ENCODE measurements at regions not wholly inside any gene's neighbourhood (a gene's known extent, or its start where the extent isn't known, plus 50 kb on each side); places are given as distances from the start of the nearest gene placed in this dataset.
"Not testable (repeated sequence)": the region's sequence is repeated elsewhere in the genome, so short reads cannot be mapped to it uniquely, and the experiment has no call there.

DNA sequence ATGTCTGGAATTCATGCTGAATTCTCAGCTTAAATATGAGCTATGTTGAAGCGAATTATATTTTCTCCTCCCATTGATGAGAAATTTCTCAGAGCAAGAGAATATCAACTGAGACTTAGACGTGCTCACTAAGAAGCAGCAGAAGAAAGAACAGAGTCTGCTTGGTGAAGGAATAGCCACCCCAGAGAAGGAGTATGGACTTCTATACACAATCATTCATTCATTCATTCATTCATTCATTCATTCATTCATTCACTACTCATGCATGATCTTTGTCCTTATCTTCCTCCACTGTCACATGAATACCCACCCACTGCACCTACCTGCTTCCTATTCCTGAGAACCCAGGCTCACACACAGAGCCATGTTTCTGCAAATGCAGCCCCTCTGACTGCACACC lies 206.6 kb downstream of the DEPDC1B start:
- Histone ChIP-seq H3K4me3 (ENCODE audit: insufficient read depth, low read depth, low read length) (no peak overlapping the region), H3K79me2 (ENCODE audit: insufficient read depth, low read length) (no peaks in the 10 kb centered on the region), H2AFZ (ENCODE audit: low read depth, low read length) (no peak overlapping the region), H3K9me3 (ENCODE audit: insufficient read depth, low read depth, low read length) (no peaks in the 10 kb centered on the region), H4K20me1 (ENCODE audit: insufficient read depth, low read length) (no peaks in the 10 kb centered on the region), H3K27me3 (ENCODE audit: insufficient read depth, low read length) (no peaks in the 10 kb centered on the region), H3K27ac (ENCODE audit: low read depth, low read length) (no peak overlapping the region), H3K36me3 (ENCODE audit: insufficient read depth, low read length) (no peaks in the 10 kb centered on the region), H3K4me1 (ENCODE audit: insufficient read depth, low read length) (peaks cover 7% of the 10 kb centered on the region), H3K4me2 (ENCODE audit: low read length) (no peak overlapping the region), H3K9ac (ENCODE audit: low read length) (no peak overlapping the region)
- no peaks in the 10 kb centered on the region for H3K9me3 Mint-ChIP-seq (ENCODE audit: unreplicated experiment)
- TF ChIP-seq, protein P1, sequence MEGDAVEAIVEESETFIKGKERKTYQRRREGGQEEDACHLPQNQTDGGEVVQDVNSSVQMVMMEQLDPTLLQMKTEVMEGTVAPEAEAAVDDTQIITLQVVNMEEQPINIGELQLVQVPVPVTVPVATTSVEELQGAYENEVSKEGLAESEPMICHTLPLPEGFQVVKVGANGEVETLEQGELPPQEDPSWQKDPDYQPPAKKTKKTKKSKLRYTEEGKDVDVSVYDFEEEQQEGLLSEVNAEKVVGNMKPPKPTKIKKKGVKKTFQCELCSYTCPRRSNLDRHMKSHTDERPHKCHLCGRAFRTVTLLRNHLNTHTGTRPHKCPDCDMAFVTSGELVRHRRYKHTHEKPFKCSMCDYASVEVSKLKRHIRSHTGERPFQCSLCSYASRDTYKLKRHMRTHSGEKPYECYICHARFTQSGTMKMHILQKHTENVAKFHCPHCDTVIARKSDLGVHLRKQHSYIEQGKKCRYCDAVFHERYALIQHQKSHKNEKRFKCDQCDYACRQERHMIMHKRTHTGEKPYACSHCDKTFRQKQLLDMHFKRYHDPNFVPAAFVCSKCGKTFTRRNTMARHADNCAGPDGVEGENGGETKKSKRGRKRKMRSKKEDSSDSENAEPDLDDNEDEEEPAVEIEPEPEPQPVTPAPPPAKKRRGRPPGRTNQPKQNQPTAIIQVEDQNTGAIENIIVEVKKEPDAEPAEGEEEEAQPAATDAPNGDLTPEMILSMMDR (IDR thresholded peaks at IDR 0.05; ENCODE audit: insufficient read depth, low read depth, low read length) = no peak
- no peaks in the 10 kb centered on the region for H3K36me3 Mint-ChIP-seq (ENCODE audit: low read depth, unreplicated experiment)
- peaks cover 38% of the 10 kb centered on the region for H3K4me1 Mint-ChIP-seq (ENCODE audit: low read depth, unreplicated experiment)
- no peaks in the 10 kb centered on the region for H3K27me3 Mint-ChIP-seq (ENCODE audit: low read depth, unreplicated experiment)
- no peak for FAIRE-seq
- DNase-seq (ENCODE audit: low read depth) = no peak
- no peak overlapping the region for H3K4me3 Mint-ChIP-seq (ENCODE audit: unreplicated experiment)
- no peak overlapping the region for H3K27ac Mint-ChIP-seq (ENCODE audit: unreplicated experiment)

DNA sequence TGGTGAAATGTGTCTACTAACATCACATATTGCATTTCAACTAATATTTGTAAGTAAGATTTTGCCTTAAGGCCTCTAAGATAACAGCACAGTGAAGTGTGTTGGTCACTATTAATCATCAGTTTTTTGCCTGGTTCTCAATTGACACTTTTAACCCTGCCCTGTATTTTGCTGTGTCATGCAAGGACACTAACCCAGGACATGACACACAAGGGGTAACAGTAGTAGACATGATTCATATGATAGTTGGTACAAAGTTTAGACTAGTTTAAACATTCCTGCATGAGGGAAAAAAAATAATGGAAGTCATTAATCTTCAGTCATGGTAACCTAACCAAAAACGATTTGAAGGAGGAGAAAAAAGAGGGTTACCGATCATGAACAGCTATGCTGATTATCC lies 207.0 kb downstream of the DEPDC1B start:
- Mint-ChIP-seq H3K36me3 (ENCODE audit: low read depth, unreplicated experiment) (no peaks in the 10 kb centered on the region), H3K4me1 (ENCODE audit: low read depth, unreplicated experiment) (peaks cover 37% of the 10 kb centered on the region), H3K27me3 (ENCODE audit: low read depth, unreplicated experiment) (no peaks in the 10 kb centered on the region), H3K27ac (ENCODE audit: unreplicated experiment) (no peak overlapping the region), H3K4me3 (ENCODE audit: unreplicated experiment) (no peak overlapping the region), H3K9me3 (ENCODE audit: unreplicated experiment) (no peaks in the 10 kb centered on the region)
- TF ChIP-seq, protein P1 (IDR thresholded peaks at IDR 0.05; ENCODE audit: insufficient read depth, low read depth, low read length) = no peak
- no peak for TF ChIP-seq EZH2 (IDR thresholded peaks at IDR 0.05; ENCODE audit: insufficient read depth, low read length)
- H3K9me3 ChIP-seq (ENCODE audit: insufficient read depth, low read depth, low read length) = no peaks in the 10 kb centered on the region
- H3K79me2 ChIP-seq (ENCODE audit: insufficient read depth, low read length) = no peaks in the 10 kb centered on the region
- peak; percentile 34 for DNase-seq (ENCODE audit: low read depth)
- no peak overlapping the region for H3K4me2 ChIP-seq (ENCODE audit: low read length)
- H3K4me3 ChIP-seq (ENCODE audit: insufficient read depth, low read depth, low read length) = no peak overlapping the region
- no peaks in the 10 kb centered on the region for H4K20me1 ChIP-seq (ENCODE audit: insufficient read depth, low read length)
- H3K4me1 ChIP-seq (ENCODE audit: insufficient read depth, low read length) = peaks cover 3% of the 10 kb centered on the region
- no peak overlapping the region for H2AFZ ChIP-seq (ENCODE audit: low read depth, low read length)
- no peaks in the 10 kb centered on the region for H3K36me3 ChIP-seq (ENCODE audit: insufficient read depth, low read length)
- no peak overlapping the region for H3K27ac ChIP-seq (ENCODE audit: low read depth, low read length)
- no peak overlapping the region for H3K9ac ChIP-seq (ENCODE audit: low read length)
- H3K27me3 ChIP-seq (ENCODE audit: insufficient read depth, low read length) = no peaks in the 10 kb centered on the region
- peak; percentile 45 for FAIRE-seq

DNA sequence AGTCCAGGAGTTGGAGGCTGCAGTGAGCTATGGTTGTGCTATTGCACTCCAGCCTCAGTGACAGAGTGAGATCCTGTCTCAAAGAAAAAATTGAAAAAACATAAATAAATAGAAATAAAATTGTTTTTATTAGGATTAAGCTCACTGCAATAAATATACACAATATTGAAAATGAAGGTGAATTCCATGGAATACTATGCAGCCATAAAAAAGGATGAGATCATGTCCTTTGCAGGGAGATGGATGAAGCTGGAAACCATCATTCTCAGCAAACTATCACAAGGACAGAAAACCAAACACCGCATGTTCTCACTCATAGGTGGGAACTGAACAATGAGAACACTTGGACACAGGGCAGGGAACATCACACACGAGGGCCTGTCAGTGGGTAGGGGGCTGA lies 207.6 kb downstream of the DEPDC1B start:
- H3K27me3 ChIP-seq (ENCODE audit: insufficient read depth, low read length); FAIRE-seq; H3K9me3 Mint-ChIP-seq (ENCODE audit: unreplicated experiment); H3K9me3 ChIP-seq (ENCODE audit: insufficient read depth, low read depth, low read length); H3K27ac Mint-ChIP-seq (ENCODE audit: unreplicated experiment); H3K36me3 Mint-ChIP-seq (ENCODE audit: low read depth, unreplicated experiment); H3K4me1 ChIP-seq (ENCODE audit: insufficient read depth, low read length); H4K20me1 ChIP-seq (ENCODE audit: insufficient read depth, low read length); H3K4me3 Mint-ChIP-seq (ENCODE audit: unreplicated experiment); H3K36me3 ChIP-seq (ENCODE audit: insufficient read depth, low read length); H3K9ac ChIP-seq (ENCODE audit: low read length); H3K27ac ChIP-seq (ENCODE audit: low read depth, low read length); H3K79me2 ChIP-seq (ENCODE audit: insufficient read depth, low read length); H3K4me2 ChIP-seq (ENCODE audit: low read length); H3K4me3 ChIP-seq (ENCODE audit: insufficient read depth, low read depth, low read length); H2AFZ ChIP-seq (ENCODE audit: low read depth, low read length); DNase-seq (ENCODE audit: low read depth); H3K27me3 Mint-ChIP-seq (ENCODE audit: low read depth, unreplicated experiment): not testable (repeated sequence)
- H3K4me1 Mint-ChIP-seq (ENCODE audit: low read depth, unreplicated experiment) = peaks cover 39% of the 10 kb centered on the region
